CD4-positive, alpha-beta memory T cell (primary cell): ENCODE measurements at regions not wholly inside any gene's neighbourhood (a gene's known extent, or its start where the extent isn't known, plus 50 kb on each side); places are given as distances from the start of the nearest gene placed in this dataset.

ENCODE experiments used
- CTCF ChIA-PET: fragments of 350-600 bp; sonication (Branson Sonifier 250); formaldehyde crosslinking; loops from one replicate; lab custom pipeline; 2021; ENCODE audit warnings: inconsistent platforms; ENCODE audit not compliant: partially characterized antibody; lab: Charles Lee
- POLR2A ChIA-PET: fragments of 350-600 bp; sonication (Branson Sonifier 250); formaldehyde crosslinking; loops from one replicate; lab custom pipeline; 2021; ENCODE audit not compliant: partially characterized antibody; lab: Charles Lee
- DNase-seq, 5 donors: peaks; one replicate each; pipeline versions ENCODE4 v3.0.0 to v3.0.0-alpha.2; 2020 to 2022; ENCODE audit warnings: mixed read lengths in 1 of 5
- H3K27ac ChIP-seq: one replicate; pipeline ENCODE4 v1.7.0; 2013; ENCODE audit warnings: low read depth, low read length
- H3K27me3 ChIP-seq: 2 replicates; pipeline ENCODE4 v1.7.0; 2013; ENCODE audit warnings: mild to moderate bottlenecking, low read length, moderate library complexity; ENCODE audit not compliant: insufficient read depth
- H3K36me3 ChIP-seq: 2 replicates; pipeline ENCODE4 v1.7.0; 2013; ENCODE audit warnings: mild to moderate bottlenecking, low read length, moderate library complexity; ENCODE audit not compliant: insufficient read depth
- H3K4me1 ChIP-seq: 2 replicates; pipeline ENCODE4 v1.7.0; 2013; ENCODE audit warnings: mild to moderate bottlenecking, low read length, moderate library complexity; ENCODE audit not compliant: insufficient read depth
- H3K4me3 ChIP-seq, 2 donors: one replicate each; pipeline ENCODE4 v1.7.0; 2013; ENCODE audit warnings: low read length in 2 of 2, mild to moderate bottlenecking in 1 of 2
- H3K9me3 ChIP-seq, 2 donors: one replicate each; pipeline ENCODE4 v1.7.0; 2013; ENCODE audit warnings: low read length in 2 of 2, control low read depth in 1 of 2; ENCODE audit not compliant: control insufficient read depth in 1 of 2
- H3K27ac Mint-ChIP-seq, 7 donors: one replicate each; pipeline ENCODE4 v1.8.0; 2020 to 2021; ENCODE audit warnings: mixed read lengths in 7 of 7, mild to moderate bottlenecking in 6 of 7, inconsistent platforms in 3 of 7, moderate library complexity in 3 of 7
- H3K27me3 Mint-ChIP-seq, 2 donors: one replicate each; pipeline ENCODE4 v1.8.0; 2020 to 2021; ENCODE audit warnings: mixed read lengths in 2 of 2
- H3K36me3 Mint-ChIP-seq, 2 donors: one replicate each; pipeline ENCODE4 v1.8.0; 2020 to 2021; ENCODE audit warnings: mixed read lengths in 2 of 2, inconsistent platforms in 1 of 2, mild to moderate bottlenecking in 1 of 2
- H3K4me1 Mint-ChIP-seq, 4 donors: one replicate each; pipeline ENCODE4 v1.8.0; 2020 to 2021; ENCODE audit warnings: mixed read lengths in 4 of 4, mild to moderate bottlenecking in 1 of 4
- H3K4me3 Mint-ChIP-seq, 8 donors: one replicate each; pipeline ENCODE4 v1.8.0; 2020 to 2021; ENCODE audit warnings: mixed read lengths in 8 of 8, mild to moderate bottlenecking in 7 of 8, moderate library complexity in 6 of 8, inconsistent platforms in 3 of 8
- H3K9me3 Mint-ChIP-seq, 8 donors: one replicate each; pipeline ENCODE4 v1.8.0; 2020 to 2021; ENCODE audit warnings: mixed read lengths in 8 of 8, mild to moderate bottlenecking in 5 of 8, inconsistent platforms in 3 of 8, moderate library complexity in 1 of 8
- intact Hi-C: fragments of 100-400 bp; cut with micrococcal nuclease; formaldehyde crosslinking; loops from one replicate; pipeline ENCODE4 v1.15.1; 2023

DNA sequence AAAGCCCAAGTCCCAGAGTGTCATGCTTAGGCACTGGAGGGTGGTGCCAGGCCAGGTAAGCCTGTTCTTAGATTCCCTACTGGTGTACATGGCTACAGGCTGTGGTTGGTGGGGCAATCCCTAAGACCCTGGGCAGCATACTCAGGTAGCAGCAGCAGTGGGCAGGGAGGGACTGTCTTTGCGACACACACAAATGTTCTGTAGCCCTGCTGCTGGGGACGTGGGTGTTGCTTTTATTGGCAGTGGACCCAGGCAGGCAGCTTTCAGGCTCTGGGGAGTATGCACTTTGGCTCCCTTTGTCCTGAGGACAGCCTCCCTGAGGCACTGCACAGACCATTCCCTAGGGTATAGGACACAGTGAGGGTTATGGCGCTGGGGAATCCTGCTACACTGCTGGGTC lies 137.1 kb upstream of the ADAMTS19 start:
- no peaks in the 10 kb centered on the region for H3K36me3 ChIP-seq
- POLR2A ChIA-PET = no interaction called here
- CTCF ChIA-PET = no interaction called here
- no peak for DNase-seq
- Mint-ChIP-seq H3K4me1 (no peaks in the 10 kb centered on the region), H3K36me3 (peaks cover 0 to 6% of the 10 kb centered on the region in 2 donors), H3K4me3 (no peak overlapping the region), H3K9me3 (peaks cover 2 to 40% (median 31%) of the 10 kb centered on the region in 8 donors), H3K27ac (no peak overlapping the region), H3K27me3 (peaks cover 0 to 1% of the 10 kb centered on the region in 2 donors)
- H3K27me3 ChIP-seq = no peaks in the 10 kb centered on the region
- H3K4me1 ChIP-seq = no peaks in the 10 kb centered on the region
- H3K4me3 ChIP-seq = no peak overlapping the region
- intact Hi-C loops = no loop called here
- H3K27ac ChIP-seq = no peak overlapping the region
- no peaks in the 10 kb centered on the region for H3K9me3 ChIP-seq

DNA sequence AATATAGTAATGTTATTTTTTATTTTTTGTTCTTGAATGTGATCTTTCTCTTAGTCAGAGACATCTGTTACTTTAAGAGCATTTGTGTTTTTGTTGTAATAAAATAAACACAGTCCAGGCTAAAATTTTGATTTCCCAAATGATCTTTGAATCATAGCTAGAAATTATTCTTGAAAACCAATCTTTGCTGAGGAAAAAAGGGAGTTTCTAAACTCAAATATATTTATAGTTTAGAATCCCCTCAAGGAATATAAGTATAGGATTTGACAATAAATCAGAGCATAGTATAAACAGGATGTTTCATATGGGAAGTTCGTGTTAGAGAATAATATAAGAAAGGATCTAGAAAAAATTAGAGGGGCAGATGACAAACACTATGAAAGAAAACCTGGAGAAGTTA lies 118.8 kb upstream of the ADAMTS19 start:
- H3K9me3 ChIP-seq = peaks cover 0 to 6% of the 10 kb centered on the region in 2 donors
- no peak overlapping the region for H3K4me3 ChIP-seq
- Mint-ChIP-seq H3K36me3 (peaks cover 0 to 3% of the 10 kb centered on the region in 2 donors), H3K4me3 (no peak overlapping the region), H3K27ac (no peak overlapping the region), H3K9me3 (peaks cover 0 to 53% (median 29%) of the 10 kb centered on the region in 8 donors), H3K27me3 (peaks cover 0 to 1% of the 10 kb centered on the region in 2 donors), H3K4me1 (no peaks in the 10 kb centered on the region)
- H3K4me1 ChIP-seq = no peaks in the 10 kb centered on the region
- no peaks in the 10 kb centered on the region for H3K36me3 ChIP-seq
- no peak overlapping the region for H3K27ac ChIP-seq
- no peak for DNase-seq
- ChIA-PET CTCF (no interaction called here), POLR2A (no interaction called here)
- no peaks in the 10 kb centered on the region for H3K27me3 ChIP-seq
- intact Hi-C loops = no loop called here

DNA sequence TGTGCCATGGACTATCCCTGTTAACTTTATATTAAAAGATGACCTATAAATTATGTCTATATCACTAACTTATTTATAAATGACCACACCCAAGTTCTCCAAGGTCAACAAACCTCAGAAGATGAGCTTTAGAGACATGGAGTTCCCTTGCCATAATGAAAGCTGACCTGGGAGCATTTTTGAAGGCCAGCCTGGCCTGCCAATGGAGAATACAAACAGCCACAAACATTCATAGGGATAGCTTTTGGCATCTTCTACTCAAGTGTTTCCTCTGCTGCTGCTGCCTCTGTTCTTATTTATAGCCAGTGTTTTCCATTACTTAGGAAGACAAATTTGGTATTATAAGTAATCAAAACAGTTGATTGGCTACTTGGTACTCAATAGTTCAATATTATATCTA lies 117.3 kb upstream of the ADAMTS19 start:
- no peaks in the 10 kb centered on the region for H3K36me3 ChIP-seq
- no peak for DNase-seq
- no peak overlapping the region for H3K4me3 ChIP-seq
- Mint-ChIP-seq H3K27ac (no peak overlapping the region), H3K4me3 (no peak overlapping the region), H3K36me3 (peaks cover 0 to 3% of the 10 kb centered on the region in 2 donors), H3K9me3 (peaks cover 0 to 54% (median 27%) of the 10 kb centered on the region in 8 donors), H3K27me3 (no peaks in the 10 kb centered on the region), H3K4me1 (no peaks in the 10 kb centered on the region)
- H3K9me3 ChIP-seq = peaks cover 0 to 6% of the 10 kb centered on the region in 2 donors
- no peaks in the 10 kb centered on the region for H3K4me1 ChIP-seq
- CTCF ChIA-PET = no interaction called here
- intact Hi-C loops = no loop called here
- H3K27me3 ChIP-seq = no peaks in the 10 kb centered on the region
- POLR2A ChIA-PET = no interaction called here
- no peak overlapping the region for H3K27ac ChIP-seq

DNA sequence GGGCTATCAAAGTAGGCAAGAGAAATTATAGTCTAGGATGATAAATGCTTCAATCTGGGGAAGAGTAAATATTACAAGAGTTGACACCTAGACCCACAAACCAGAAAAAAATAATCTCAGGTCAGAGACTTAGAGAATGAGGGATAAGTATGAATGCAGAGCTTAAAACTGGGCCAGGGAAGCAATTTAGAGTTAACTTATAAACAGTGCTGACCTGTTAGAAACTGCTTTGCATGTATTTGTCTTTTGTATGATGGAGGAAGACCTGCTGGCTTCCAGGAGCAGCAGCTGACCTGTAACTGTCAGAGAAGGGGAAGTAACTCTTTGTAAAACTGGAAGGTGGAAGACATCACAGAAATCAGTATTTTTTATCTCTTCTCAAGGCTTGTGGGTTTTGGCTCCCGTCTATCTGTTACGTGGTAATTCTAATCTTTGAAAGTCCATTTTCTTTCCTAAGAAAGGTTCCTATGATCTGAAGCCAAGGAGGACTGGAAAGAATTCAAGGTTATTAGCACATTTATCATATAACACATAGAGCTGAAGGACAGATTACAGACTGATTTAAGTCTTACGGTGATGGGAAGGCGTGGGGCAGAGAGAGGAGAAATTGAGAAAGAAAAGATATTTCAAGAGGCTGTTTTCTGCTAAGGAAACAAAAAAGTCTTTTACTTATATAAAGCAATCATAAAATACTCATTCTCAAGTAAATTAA lies 114.7 kb upstream of the ADAMTS19 start:
- no peak overlapping the region for H3K27ac Mint-ChIP-seq

DNA sequence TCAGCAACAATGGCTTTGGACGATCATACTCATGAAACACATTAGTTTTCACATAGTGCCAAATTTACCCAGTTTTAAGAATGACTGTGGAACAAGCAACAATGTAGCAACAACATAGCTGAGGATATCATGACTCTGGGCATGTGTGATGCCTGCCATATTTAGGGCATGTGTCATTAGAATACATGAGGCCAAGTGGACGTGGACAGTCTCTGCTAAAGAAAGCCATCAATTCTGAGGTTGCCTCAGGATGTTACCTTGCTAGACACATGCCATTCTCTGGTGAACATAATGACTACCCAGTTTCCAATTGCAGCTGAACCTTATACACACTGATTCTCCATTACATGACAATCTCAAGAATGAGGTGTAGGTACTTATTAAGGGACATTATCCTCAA lies 103.3 kb upstream of the ADAMTS19 start:
- Mint-ChIP-seq H3K27ac (no peak overlapping the region), H3K27me3 (no peaks in the 10 kb centered on the region), H3K36me3 (no peaks in the 10 kb centered on the region), H3K4me3 (no peak overlapping the region), H3K4me1 (no peaks in the 10 kb centered on the region), H3K9me3 (peaks cover 0 to 13% (median 6%) of the 10 kb centered on the region in 8 donors)
- H3K36me3 ChIP-seq = no peaks in the 10 kb centered on the region
- ChIA-PET CTCF (no interaction called here), POLR2A (no interaction called here)
- intact Hi-C loops = no loop called here
- H3K27ac ChIP-seq = no peak overlapping the region
- H3K4me1 ChIP-seq = no peaks in the 10 kb centered on the region
- no peak overlapping the region for H3K4me3 ChIP-seq
- no peak for DNase-seq
- H3K27me3 ChIP-seq = no peaks in the 10 kb centered on the region
- no peaks in the 10 kb centered on the region for H3K9me3 ChIP-seq

More for the DNA sequence above, 114.7 kb upstream of the ADAMTS19 start:
- Histone ChIP-seq H3K9me3 (no peaks in the 10 kb centered on the region), H3K4me3 (no peak overlapping the region), H3K4me1 (no peaks in the 10 kb centered on the region), H3K27me3 (no peaks in the 10 kb centered on the region), H3K27ac (no peak overlapping the region), H3K36me3 (no peaks in the 10 kb centered on the region)
- CTCF ChIA-PET = no interaction called here
- no peak for DNase-seq
- Mint-ChIP-seq H3K36me3 (peaks cover 0 to 3% of the 10 kb centered on the region in 2 donors), H3K9me3 (peaks cover 0 to 49% (median 25%) of the 10 kb centered on the region in 8 donors), H3K4me1 (no peaks in the 10 kb centered on the region), H3K4me3 (no peak overlapping the region), H3K27me3 (no peaks in the 10 kb centered on the region)
- intact Hi-C loops = no loop called here
- POLR2A ChIA-PET = no interaction called here

DNA sequence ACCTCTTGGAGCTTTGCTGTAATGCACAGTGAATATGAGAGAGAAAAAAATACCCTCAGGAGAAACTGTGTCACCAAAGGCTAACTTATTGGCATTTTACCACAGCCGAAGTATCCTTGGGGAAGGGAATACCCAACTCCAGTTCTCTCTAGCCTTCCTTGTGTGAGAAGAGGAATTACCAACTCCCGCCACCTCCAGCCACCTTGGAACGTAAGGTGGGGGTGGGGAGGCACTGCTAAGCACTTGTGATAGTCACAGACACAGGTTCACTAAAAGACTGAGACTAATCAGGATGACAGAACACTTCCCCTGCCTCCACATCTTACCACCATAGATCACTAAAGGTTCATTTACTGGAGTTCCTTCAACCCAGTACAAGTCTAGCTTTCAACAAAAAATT lies 102.0 kb upstream of the ADAMTS19 start:
- H3K36me3 Mint-ChIP-seq = no peaks in the 10 kb centered on the region
- H3K4me1 Mint-ChIP-seq = no peaks in the 10 kb centered on the region
- no peak overlapping the region for H3K4me3 Mint-ChIP-seq
- Histone ChIP-seq H3K4me1 (no peaks in the 10 kb centered on the region), H3K27me3 (no peaks in the 10 kb centered on the region), H3K4me3 (no peak overlapping the region), H3K36me3 (no peaks in the 10 kb centered on the region), H3K27ac (no peak overlapping the region), H3K9me3 (no peaks in the 10 kb centered on the region)
- no peak overlapping the region for H3K27ac Mint-ChIP-seq
- ChIA-PET POLR2A (no interaction called here), CTCF (no interaction called here)
- no peaks in the 10 kb centered on the region for H3K27me3 Mint-ChIP-seq
- intact Hi-C loops = no loop called here
- no peak for DNase-seq
- H3K9me3 Mint-ChIP-seq = peaks cover 0 to 13% (median 6%) of the 10 kb centered on the region in 8 donors

DNA sequence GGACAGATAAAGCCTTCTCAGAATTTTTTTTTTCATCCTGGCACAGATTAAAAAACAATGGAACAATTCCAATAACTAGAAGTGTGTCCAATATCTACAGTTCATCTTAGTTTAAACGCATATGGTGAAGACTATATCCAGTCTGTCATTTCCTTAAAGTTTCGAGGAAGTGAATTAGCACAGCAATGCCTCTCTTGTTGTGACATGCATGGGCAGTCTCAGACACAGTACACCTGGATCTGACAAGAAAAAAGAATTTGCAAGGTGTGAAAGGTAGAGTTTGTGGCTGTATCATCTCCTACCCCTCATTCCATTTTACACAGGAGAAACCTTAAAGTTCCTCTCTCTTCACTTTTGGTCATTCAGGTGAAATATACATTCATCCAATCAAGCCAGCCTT lies 100.6 kb upstream of the ADAMTS19 start:
- no peaks in the 10 kb centered on the region for H3K27me3 ChIP-seq
- no peak overlapping the region for H3K4me3 ChIP-seq
- intact Hi-C loops = no loop called here
- Mint-ChIP-seq H3K27ac (no peak overlapping the region), H3K36me3 (no peaks in the 10 kb centered on the region), H3K27me3 (no peaks in the 10 kb centered on the region), H3K4me1 (no peaks in the 10 kb centered on the region), H3K4me3 (no peak overlapping the region), H3K9me3 (peaks cover 0 to 9% (median 3%) of the 10 kb centered on the region in 8 donors)
- CTCF ChIA-PET = no interaction called here
- POLR2A ChIA-PET = no interaction called here
- H3K4me1 ChIP-seq = no peaks in the 10 kb centered on the region
- H3K27ac ChIP-seq = no peak overlapping the region
- no peaks in the 10 kb centered on the region for H3K9me3 ChIP-seq
- DNase-seq = no peak
- H3K36me3 ChIP-seq = no peaks in the 10 kb centered on the region
